ENCODE measurements at regions not wholly inside any gene's neighbourhood (a gene's known extent, or its start where the extent isn't known, plus 50 kb on each side); places are given as distances from the start of the nearest gene placed in this dataset.

DNA sequence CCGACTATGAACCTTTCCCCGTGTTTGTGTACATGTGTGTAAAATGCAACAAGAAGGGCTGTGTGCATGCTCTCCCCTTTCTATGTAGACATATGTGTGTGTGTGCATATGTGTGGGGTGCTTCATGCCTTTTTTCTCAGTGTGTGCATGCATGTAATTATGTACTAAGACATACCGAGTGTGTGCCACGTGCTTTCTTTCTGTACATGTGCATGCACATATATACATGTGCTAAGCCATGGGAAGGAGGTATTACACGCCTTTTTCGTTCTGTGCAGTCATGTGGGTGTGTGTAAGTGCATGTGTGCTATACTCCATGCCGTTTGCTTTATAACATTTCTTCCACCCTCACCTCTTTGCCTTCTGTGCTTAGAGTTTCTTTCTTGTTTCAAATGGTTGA is 544.3 kb downstream of the TNS3 start (continued):
- TF ChIP-seq EGR1 (IDR thresholded peaks at IDR 0.05; ENCODE audit: borderline replicate concordance, low read depth, low read length) (no peak), RBBP5 (IDR thresholded peaks at IDR 0.05; ENCODE audit: borderline replicate concordance, low read depth, low read length) (no peak), POU5F1 (IDR thresholded peaks at IDR 0.05; ENCODE audit: low read depth, low read length) (no peak)

All from H1 (cell line).